ENCODE measurements at regions not wholly inside any gene's neighbourhood (a gene's known extent, or its start where the extent isn't known, plus 50 kb on each side); places are given as distances from the start of the nearest gene placed in this dataset.

- no peak for TF ChIP-seq POLR2AphosphoS5 (IDR thresholded peaks at IDR 0.05)
- TF ChIP-seq, protein P1, sequence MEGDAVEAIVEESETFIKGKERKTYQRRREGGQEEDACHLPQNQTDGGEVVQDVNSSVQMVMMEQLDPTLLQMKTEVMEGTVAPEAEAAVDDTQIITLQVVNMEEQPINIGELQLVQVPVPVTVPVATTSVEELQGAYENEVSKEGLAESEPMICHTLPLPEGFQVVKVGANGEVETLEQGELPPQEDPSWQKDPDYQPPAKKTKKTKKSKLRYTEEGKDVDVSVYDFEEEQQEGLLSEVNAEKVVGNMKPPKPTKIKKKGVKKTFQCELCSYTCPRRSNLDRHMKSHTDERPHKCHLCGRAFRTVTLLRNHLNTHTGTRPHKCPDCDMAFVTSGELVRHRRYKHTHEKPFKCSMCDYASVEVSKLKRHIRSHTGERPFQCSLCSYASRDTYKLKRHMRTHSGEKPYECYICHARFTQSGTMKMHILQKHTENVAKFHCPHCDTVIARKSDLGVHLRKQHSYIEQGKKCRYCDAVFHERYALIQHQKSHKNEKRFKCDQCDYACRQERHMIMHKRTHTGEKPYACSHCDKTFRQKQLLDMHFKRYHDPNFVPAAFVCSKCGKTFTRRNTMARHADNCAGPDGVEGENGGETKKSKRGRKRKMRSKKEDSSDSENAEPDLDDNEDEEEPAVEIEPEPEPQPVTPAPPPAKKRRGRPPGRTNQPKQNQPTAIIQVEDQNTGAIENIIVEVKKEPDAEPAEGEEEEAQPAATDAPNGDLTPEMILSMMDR (IDR thresholded peaks at IDR 0.05) = no peak
- TF ChIP-seq POLR2A (IDR thresholded peaks at IDR 0.05) = no peak
- Histone ChIP-seq H3K4me1 (no peaks in the 10 kb centered on the region), H3K4me3 (no peak overlapping the region), H3K27me3 (peaks cover 0 to 5% of the 10 kb centered on the region in 2 donors), H3K36me3 (no peaks in the 10 kb centered on the region), H3K9me3 (peaks cover 0 to 7% of the 10 kb centered on the region in 2 donors), H3K27ac (no peak overlapping the region)
- intact Hi-C loops (cut with DNase I; ENCODE audit: low total_unique reads) = no loop called here
- no peak for DNase-seq (ENCODE audit: low spot score in 2 of 2)
Observed at GRCh38 chrX:139287155-139287924, 243.2 kb upstream of the F9 start.

DNA sequence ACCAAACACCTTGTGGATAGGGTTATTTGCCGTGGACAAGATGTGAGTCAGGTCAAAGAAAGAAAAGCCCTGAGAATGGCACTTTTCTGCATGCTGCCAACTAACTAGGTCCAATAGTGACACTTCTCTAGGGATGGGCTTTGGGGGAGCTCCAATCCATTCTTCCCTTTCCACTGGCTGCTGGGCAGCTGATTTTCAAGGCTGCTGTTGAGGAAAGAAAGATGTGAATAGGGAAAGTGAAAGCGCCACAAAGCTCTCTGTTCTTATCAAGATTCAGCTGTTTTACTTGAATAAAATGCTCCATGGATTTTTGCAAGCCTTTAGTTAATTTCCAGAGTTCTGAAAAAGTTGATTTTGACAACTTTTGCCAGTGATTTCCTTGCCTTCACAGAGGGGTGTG is 244.2 kb upstream of the F9 start:
- no peaks in the 10 kb centered on the region for H3K36me3 ChIP-seq
- H3K27ac ChIP-seq = no peak overlapping the region
- H3K9me3 ChIP-seq = peaks cover 0 to 7% of the 10 kb centered on the region in 2 donors
- H3K27me3 ChIP-seq = peaks cover 0 to 5% of the 10 kb centered on the region in 2 donors
- TF ChIP-seq POLR2AphosphoS5 (IDR thresholded peaks at IDR 0.05) = no peak
- TF ChIP-seq, protein P1 (IDR thresholded peaks at IDR 0.05) = no peak
- TF ChIP-seq POLR2A (IDR thresholded peaks at IDR 0.05) = no peak
- intact Hi-C loops (cut with DNase I; ENCODE audit: low total_unique reads) = no loop called here
- no peak for DNase-seq (ENCODE audit: low spot score in 2 of 2)
- H3K4me3 ChIP-seq = no peak overlapping the region
- no peaks in the 10 kb centered on the region for H3K4me1 ChIP-seq

DNA sequence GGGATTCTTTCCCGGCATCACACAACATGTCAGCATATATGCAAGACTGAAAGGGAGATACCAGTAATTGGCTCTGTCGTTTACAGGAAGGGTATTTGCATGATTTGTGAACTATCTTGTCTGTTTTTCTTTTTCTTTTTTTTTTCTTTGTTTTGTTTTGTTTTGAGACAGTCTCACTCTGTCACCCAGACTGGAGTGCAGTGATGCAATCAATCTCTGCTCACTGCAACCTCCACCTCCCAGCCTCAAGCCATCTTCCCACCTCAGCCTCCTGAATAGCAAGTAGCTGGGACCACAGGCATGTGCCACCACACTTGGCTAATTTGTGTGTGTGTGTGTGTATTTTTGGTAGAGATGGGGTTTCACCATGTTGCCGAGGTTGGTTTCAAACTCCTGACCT is 262.7 kb upstream of the F9 start:
- H3K4me3 ChIP-seq = no peak overlapping the region
- no peak for DNase-seq (ENCODE audit: low spot score in 2 of 2)
- H3K4me1 ChIP-seq = no peaks in the 10 kb centered on the region
- no peaks in the 10 kb centered on the region for H3K27me3 ChIP-seq
- H3K36me3 ChIP-seq = no peaks in the 10 kb centered on the region
- intact Hi-C loops (cut with DNase I; ENCODE audit: low total_unique reads) = no loop called here
- no peak overlapping the region for H3K27ac ChIP-seq
- H3K9me3 ChIP-seq = no peaks in the 10 kb centered on the region
- TF ChIP-seq, protein P1 (IDR thresholded peaks at IDR 0.05) = no peak
- no peak for TF ChIP-seq POLR2A (IDR thresholded peaks at IDR 0.05)
- no peak for TF ChIP-seq POLR2AphosphoS5 (IDR thresholded peaks at IDR 0.05)

- intact Hi-C loops (cut with DNase I; ENCODE audit: low total_unique reads) = no loop called here
Observed at GRCh38 chrX:139246295-139246694, 284.2 kb upstream of the F9 start.

GRCh38 chrX:139237141-139237540 is 293.4 kb upstream of the F9 start:
- no peak for DNase-seq (ENCODE audit: low spot score in 2 of 2)
- TF ChIP-seq POLR2AphosphoS5 (IDR thresholded peaks at IDR 0.05) (no peak), POLR2A (IDR thresholded peaks at IDR 0.05) (no peak)
- TF ChIP-seq, protein P1 (IDR thresholded peaks at IDR 0.05) = no peak
- Histone ChIP-seq H3K9me3 (peaks cover 0 to 8% of the 10 kb centered on the region in 2 donors), H3K4me1 (no peaks in the 10 kb centered on the region), H3K27me3 (peaks cover 0 to 21% of the 10 kb centered on the region in 2 donors), H3K27ac (no peak overlapping the region), H3K36me3 (no peaks in the 10 kb centered on the region), H3K4me3 (no peak overlapping the region)
- intact Hi-C loops (cut with DNase I; ENCODE audit: low total_unique reads) = no loop called here

More at GRCh38 chrX:139246295-139246694, 284.2 kb upstream of the F9 start:
- TF ChIP-seq, protein P1 (IDR thresholded peaks at IDR 0.05) = no peak
- TF ChIP-seq POLR2AphosphoS5 (IDR thresholded peaks at IDR 0.05) (no peak), POLR2A (IDR thresholded peaks at IDR 0.05) (no peak)
- no peak for DNase-seq (ENCODE audit: low spot score in 2 of 2)
- Histone ChIP-seq H3K36me3 (no peaks in the 10 kb centered on the region), H3K4me3 (no peak overlapping the region), H3K9me3 (peaks cover 0 to 2% of the 10 kb centered on the region in 2 donors), H3K27ac (no peak overlapping the region), H3K27me3 (peaks cover 0 to 6% of the 10 kb centered on the region in 2 donors), H3K4me1 (no peaks in the 10 kb centered on the region)

Data from breast epithelium (tissue), 4 donors.